MM.1S (cell line): ENCODE measurements at regions not wholly inside any gene's neighbourhood (a gene's known extent, or its start where the extent isn't known, plus 50 kb on each side); places are given as distances from the start of the nearest gene placed in this dataset.

Source experiments
- DNase-seq: peaks from one replicate; pipeline ENCODE4 v3.0.0-alpha.2; 2015
- H2AFZ ChIP-seq: fragments of 300-600 bp; sonication (generic); 2 replicates; pipeline ENCODE4 v1.6.0; 2016; ENCODE audit warnings: antibody characterized with exemption, low read length
- H3F3A ChIP-seq: fragments of 300-600 bp; sonication (generic); 2 replicates; pipeline ENCODE4 v1.6.1; 2016; ENCODE audit warnings: mild to moderate bottlenecking, antibody characterized with exemption, low read length, moderate library complexity, mixed read lengths; ENCODE audit not compliant: insufficient read depth
- H3K27ac ChIP-seq: fragments of 300-600 bp; sonication (generic); 2 replicates; pipeline ENCODE4 v1.5.1; 2016; ENCODE audit warnings: mild to moderate bottlenecking, low read length
- H3K27me3 ChIP-seq: fragments of 300-600 bp; sonication (generic); replicated peaks from 2 replicates; pipeline ENCODE4 v1.6.0; 2016; ENCODE audit warnings: low read length; ENCODE audit not compliant: insufficient read depth
- H3K36me3 ChIP-seq: fragments of 300-600 bp; sonication (generic); replicated peaks from 2 replicates; pipeline ENCODE4 v1.6.1; 2016; ENCODE audit warnings: mild to moderate bottlenecking, low read length, mixed read lengths; ENCODE audit not compliant: insufficient read depth
- H3K4me1 ChIP-seq: fragments of 300-600 bp; sonication (generic); 2 replicates; pipeline ENCODE4 v1.6.1; 2016; ENCODE audit warnings: low read length, mixed read lengths
- H3K4me2 ChIP-seq: fragments of 300-600 bp; sonication (generic); 2 replicates; pipeline ENCODE4 v1.6.0; 2016; ENCODE audit warnings: low read depth, low read length
- H3K4me3 ChIP-seq: fragments of 300-600 bp; sonication (generic); 2 replicates; pipeline ENCODE4 v1.5.1; 2016; ENCODE audit warnings: low read length, mixed read lengths
- H3K79me2 ChIP-seq: fragments of 300-600 bp; sonication (generic); 2 replicates; pipeline ENCODE4 v1.6.1; 2016; ENCODE audit warnings: mixed run types, low read length, mixed read lengths
- H3K9ac ChIP-seq: fragments of 300-600 bp; sonication (generic); 2 replicates; pipeline ENCODE4 v1.6.1; 2016; ENCODE audit warnings: low read length, mixed read lengths
- H3K9me2 ChIP-seq: fragments of 300-600 bp; sonication (generic); replicated peaks from 2 replicates; pipeline ENCODE4 v1.6.1; 2016; ENCODE audit warnings: mild to moderate bottlenecking, low read length, mixed read lengths; ENCODE audit not compliant: insufficient read depth
- H3K9me3 ChIP-seq: fragments of 300-600 bp; sonication (generic); replicated peaks from 2 replicates; pipeline ENCODE4 v1.6.1; 2016; ENCODE audit warnings: mild to moderate bottlenecking, low read length, mixed read lengths; ENCODE audit not compliant: insufficient read depth
- H4K20me1 ChIP-seq: fragments of 300-600 bp; sonication (generic); 2 replicates; pipeline ENCODE4 v1.6.1; 2016; ENCODE audit warnings: mild to moderate bottlenecking, low read length, moderate library complexity, mixed read lengths; ENCODE audit not compliant: insufficient read depth
- EZH2 ChIP-seq: fragments of 300-600 bp; sonication (generic); optimal IDR thresholded peaks from 2 replicates; pipeline ENCODE3; 2017; ENCODE audit warnings: low read depth, mild to moderate bottlenecking, antibody characterized with exemption, low read length, mixed read lengths
- EZH2phosphoT487 ChIP-seq: fragments of 300-600 bp; sonication (generic); IDR thresholded peaks from 2 replicates; pipeline ENCODE4 v1.6.1; 2018; ENCODE audit warnings: antibody characterized with exemption, low read length
- TF ChIP-seq, protein P1 (sequence below): fragments of 300-600 bp; sonication (generic); IDR thresholded peaks from 2 replicates; pipeline ENCODE4 v1.5.1; 2016; ENCODE audit warnings: antibody characterized with exemption, low read length, mixed read lengths

DNA sequence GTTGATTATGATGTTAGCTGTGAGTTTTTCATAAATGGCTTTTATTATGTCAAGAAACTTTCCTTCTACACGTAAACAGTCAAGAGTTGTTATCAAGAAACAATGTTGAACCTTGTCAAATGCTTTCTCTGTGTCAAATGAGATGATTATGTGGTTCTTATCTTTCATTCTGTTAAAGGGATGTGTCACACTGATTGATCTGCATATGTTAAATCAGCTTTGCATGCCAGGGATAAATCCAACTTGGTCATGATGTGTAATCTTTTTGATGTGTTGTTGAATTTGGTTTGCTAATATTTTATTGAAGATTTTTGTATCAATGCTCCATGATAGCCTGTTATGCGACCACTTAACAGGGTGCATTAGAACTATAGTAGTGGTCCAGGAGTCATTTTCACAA lies 107.3 kb downstream of the C1QL2 start:
- no peak for DNase-seq
- Histone ChIP-seq H4K20me1 (no peaks in the 10 kb centered on the region), H3K4me1 (no peaks in the 10 kb centered on the region), H3K79me2 (no peaks in the 10 kb centered on the region), H3K9ac (no peak overlapping the region), H3K4me2 (no peak overlapping the region), H3K36me3 (no peaks in the 10 kb centered on the region), H3K9me2 (no peaks in the 10 kb centered on the region), H3K27ac (no peak overlapping the region), H3K4me3 (no peak overlapping the region), H3K9me3 (no peaks in the 10 kb centered on the region), H3F3A (no peaks in the 10 kb centered on the region), H3K27me3 (no peaks in the 10 kb centered on the region), H2AFZ (no peak overlapping the region)
- TF ChIP-seq EZH2phosphoT487 (no peak), EZH2 (no peak)
- TF ChIP-seq, protein P1, sequence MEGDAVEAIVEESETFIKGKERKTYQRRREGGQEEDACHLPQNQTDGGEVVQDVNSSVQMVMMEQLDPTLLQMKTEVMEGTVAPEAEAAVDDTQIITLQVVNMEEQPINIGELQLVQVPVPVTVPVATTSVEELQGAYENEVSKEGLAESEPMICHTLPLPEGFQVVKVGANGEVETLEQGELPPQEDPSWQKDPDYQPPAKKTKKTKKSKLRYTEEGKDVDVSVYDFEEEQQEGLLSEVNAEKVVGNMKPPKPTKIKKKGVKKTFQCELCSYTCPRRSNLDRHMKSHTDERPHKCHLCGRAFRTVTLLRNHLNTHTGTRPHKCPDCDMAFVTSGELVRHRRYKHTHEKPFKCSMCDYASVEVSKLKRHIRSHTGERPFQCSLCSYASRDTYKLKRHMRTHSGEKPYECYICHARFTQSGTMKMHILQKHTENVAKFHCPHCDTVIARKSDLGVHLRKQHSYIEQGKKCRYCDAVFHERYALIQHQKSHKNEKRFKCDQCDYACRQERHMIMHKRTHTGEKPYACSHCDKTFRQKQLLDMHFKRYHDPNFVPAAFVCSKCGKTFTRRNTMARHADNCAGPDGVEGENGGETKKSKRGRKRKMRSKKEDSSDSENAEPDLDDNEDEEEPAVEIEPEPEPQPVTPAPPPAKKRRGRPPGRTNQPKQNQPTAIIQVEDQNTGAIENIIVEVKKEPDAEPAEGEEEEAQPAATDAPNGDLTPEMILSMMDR = no peak

- H3K9ac ChIP-seq = no peak overlapping the region
- no peak overlapping the region for H3K27ac ChIP-seq
- no peaks in the 10 kb centered on the region for H3K9me2 ChIP-seq
- H3K79me2 ChIP-seq = no peaks in the 10 kb centered on the region
- no peak for DNase-seq
- no peaks in the 10 kb centered on the region for H3F3A ChIP-seq
- no peaks in the 10 kb centered on the region for H4K20me1 ChIP-seq
- H3K27me3 ChIP-seq = no peaks in the 10 kb centered on the region
- no peak overlapping the region for H3K4me2 ChIP-seq
- H3K36me3 ChIP-seq = no peaks in the 10 kb centered on the region
- TF ChIP-seq, protein P1 = peak; percentile 32
- no peak for TF ChIP-seq EZH2
- H3K4me1 ChIP-seq = no peaks in the 10 kb centered on the region
- H3K9me3 ChIP-seq = no peaks in the 10 kb centered on the region
- H2AFZ ChIP-seq = no peak overlapping the region
- no peak overlapping the region for H3K4me3 ChIP-seq
Measured at GRCh38 chr2:119049968-119050704, 108.1 kb downstream of the MARCO start.
